ENCODE measurements at regions not wholly inside any gene's neighbourhood (a gene's known extent, or its start where the extent isn't known, plus 50 kb on each side); places are given as distances from the start of the nearest gene placed in this dataset.
"Not testable (repeated sequence)": the region's sequence is repeated elsewhere in the genome, so short reads cannot be mapped to it uniquely, and the experiment has no call there.

- no peak for DNase-seq
Observed at GRCh38 chr14:88929656-88930436, 105.4 kb downstream of the TTC8 start.

- no peak for DNase-seq
Observed at GRCh38 chr14:88931321-88932110, 107.1 kb downstream of the TTC8 start.

- DNase-seq: peak; percentile 8
Observed at GRCh38 chr14:88933191-88933590, 108.7 kb downstream of the TTC8 start.

GRCh38 chr14:88934351-88934806, 109.9 kb downstream of the TTC8 start:
- no peak for DNase-seq

GRCh38 chr14:88935083-88935482, 110.6 kb downstream of the TTC8 start:
- DNase-seq: no peak

- no peak for DNase-seq
Observed at GRCh38 chr14:88937706-88938105, 113.3 kb downstream of the TTC8 start.

GRCh38 chr14:88940671-88941070, 116.2 kb downstream of the TTC8 start:
- no peak for DNase-seq

- no peak for DNase-seq
Observed at GRCh38 chr14:88941414-88941813, 117.0 kb downstream of the TTC8 start.

GRCh38 chr14:88947646-88948598, 123.5 kb downstream of the TTC8 start:
- no peak for DNase-seq

- DNase-seq: no peak
Observed at GRCh38 chr14:88950069-88950468, 125.6 kb downstream of the TTC8 start.

- no peak for DNase-seq
Observed at GRCh38 chr14:88951370-88951769, 126.9 kb downstream of the TTC8 start.

- no peak for DNase-seq
Observed at GRCh38 chr14:88952901-88953300, 128.4 kb downstream of the TTC8 start.

GRCh38 chr14:88955455-88955854, 131.0 kb downstream of the TTC8 start:
- DNase-seq: peak; percentile 77

GRCh38 chr14:88960496-88960895, 136.0 kb downstream of the TTC8 start:
- DNase-seq: no peak

- no peak for DNase-seq
Observed at GRCh38 chr14:88961214-88961613, 136.8 kb downstream of the TTC8 start.

GRCh38 chr14:88962356-88962755, 137.9 kb downstream of the TTC8 start:
- no peak for DNase-seq

GRCh38 chr14:88967299-88967698, 142.8 kb downstream of the TTC8 start:
- no peak for DNase-seq

GRCh38 chr14:88975043-88975830, 150.8 kb downstream of the TTC8 start:
- DNase-seq: no peak

- DNase-seq: no peak
Observed at GRCh38 chr14:88975926-88976325, 151.5 kb downstream of the TTC8 start.

GRCh38 chr14:88980907-88981306, 156.5 kb downstream of the TTC8 start:
- DNase-seq: not testable (repeated sequence)

GRCh38 chr14:88981948-88982347, 157.5 kb downstream of the TTC8 start:
- no peak for DNase-seq

GRCh38 chr14:88983755-88984154, 159.3 kb downstream of the TTC8 start:
- DNase-seq: no peak
